MV-4-11 (cell line): ENCODE measurements at regions not wholly inside any gene's neighbourhood (a gene's known extent, or its start where the extent isn't known, plus 50 kb on each side); places are given as distances from the start of the nearest gene placed in this dataset.
"Not testable (repeated sequence)": the region's sequence is repeated elsewhere in the genome, so short reads cannot be mapped to it uniquely, and the experiment has no call there.

Experiments used
- DNase-seq: peaks from one replicate; lab custom pipeline; 2025; lab: John Stamatoyannopoulos, UW

DNA sequence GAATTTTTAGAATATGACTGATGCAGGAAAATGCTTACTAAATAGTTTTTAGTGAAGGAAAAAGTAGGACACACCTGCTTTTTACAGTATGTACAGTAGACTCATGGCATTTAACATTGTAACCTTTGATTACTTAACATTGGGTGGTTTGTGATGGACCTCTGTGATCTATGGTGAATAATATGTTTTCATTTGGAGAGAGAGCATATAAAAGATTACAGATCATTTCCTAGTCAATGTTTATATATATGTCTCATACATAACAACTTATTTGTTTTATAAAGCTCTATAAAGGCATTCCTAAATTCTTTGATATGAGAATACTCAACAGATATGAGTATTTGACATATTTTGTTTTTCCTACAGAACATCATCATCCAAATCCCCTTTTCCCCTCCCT is 129.3 kb upstream of the PDE7B start:
- DNase-seq, result no peak

DNA sequence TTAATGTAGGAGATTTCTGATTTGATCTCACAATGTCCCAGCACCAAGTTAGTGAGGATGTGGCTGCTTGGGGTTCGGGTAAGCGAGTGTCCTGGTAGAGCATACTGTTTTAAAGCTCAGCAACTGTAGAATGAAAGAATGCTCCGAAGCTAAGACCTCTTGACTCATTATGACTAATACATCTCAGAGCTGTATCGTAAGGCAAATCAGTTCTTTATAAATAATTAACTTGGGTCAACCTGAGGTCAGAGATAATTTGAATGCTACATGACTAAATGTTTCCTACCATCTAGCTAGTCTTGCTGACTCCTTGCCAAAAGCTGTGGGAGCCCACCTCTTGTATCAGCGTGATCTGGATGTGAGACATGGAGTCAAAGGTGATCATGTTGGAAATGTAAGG is 128.8 kb upstream of the PDE7B start:
- DNase-seq, result no peak

DNA sequence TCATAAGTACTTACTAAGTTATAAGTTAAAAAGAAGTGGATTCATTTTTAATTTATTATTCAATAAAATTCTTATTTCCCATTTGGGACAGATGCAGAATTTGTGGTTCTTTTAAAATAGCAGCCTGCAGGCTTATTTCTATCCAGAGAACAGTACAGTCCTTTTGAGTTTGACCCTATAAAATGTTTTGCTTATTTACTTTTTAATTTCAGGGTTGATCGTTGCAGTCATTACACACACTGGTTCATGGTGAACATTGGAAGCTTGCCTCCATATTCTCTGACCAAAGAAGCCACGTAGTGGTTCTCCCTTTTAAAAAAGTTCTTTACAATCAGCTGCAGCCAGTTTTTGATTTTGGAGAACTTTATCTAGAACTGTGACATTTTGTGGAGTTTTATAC is 122.9 kb upstream of the PDE7B start:
- DNase-seq, result no peak

DNA sequence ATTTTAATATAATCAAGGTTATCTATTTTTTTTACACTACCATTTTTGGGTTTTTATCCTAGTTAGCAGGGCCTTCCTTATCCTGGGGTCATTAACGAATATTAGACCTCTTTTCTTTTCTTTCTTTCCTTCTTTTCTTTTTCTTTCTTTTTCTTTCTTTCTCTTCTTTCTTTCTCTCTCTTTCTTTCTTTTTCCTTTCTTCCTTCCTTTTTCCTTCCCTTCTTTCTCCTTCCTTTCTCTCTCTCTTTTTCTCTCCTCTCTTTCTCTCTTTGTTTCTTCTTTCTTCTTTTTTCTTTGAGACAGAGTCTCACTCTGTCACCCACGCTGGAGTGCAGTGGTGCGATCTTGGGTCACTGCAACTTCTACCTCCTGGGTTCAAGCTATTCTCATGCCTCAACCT is 120.4 kb upstream of the PDE7B start:
- no peak for DNase-seq

DNA sequence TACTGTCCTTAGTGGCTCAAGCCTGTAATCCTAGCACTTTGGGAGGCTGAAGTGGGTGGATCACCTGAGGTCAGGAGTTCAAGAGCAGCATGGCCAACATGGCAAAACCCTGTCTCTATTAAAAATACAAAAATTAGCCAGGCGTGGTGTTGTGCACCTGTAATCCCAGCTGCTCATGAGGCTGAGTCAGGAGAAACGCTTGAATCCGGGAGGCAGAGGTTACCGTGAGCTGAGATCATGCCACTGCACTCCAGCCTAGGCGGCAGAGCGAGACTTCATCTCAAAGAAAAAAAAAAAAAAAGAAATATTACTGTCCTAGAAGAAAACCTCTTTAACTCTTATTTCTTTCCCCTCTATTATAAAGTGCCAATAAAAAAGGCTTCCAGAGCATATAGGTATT is 115.2 kb upstream of the PDE7B start:
- not testable (repeated sequence) for DNase-seq

DNA sequence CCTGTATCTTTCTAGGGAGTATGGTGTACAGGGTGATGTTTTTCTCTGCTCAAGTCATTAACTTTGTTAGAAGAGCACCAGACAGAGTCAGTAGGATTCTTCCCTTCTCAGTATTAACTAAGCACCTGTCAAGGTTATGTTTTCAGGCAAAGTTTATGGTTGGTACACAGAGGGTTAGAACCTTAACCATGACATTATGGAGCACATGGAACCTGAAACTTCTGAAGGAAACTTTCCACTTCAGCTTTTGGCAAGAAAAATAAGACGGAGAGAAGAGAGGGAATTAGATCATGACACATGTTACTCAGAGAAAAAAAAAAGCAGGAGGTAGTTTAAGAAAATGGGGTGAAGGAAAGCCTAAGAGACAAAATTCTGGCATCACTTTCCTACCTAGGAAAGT is 112.9 kb upstream of the PDE7B start:
- no peak for DNase-seq

DNA sequence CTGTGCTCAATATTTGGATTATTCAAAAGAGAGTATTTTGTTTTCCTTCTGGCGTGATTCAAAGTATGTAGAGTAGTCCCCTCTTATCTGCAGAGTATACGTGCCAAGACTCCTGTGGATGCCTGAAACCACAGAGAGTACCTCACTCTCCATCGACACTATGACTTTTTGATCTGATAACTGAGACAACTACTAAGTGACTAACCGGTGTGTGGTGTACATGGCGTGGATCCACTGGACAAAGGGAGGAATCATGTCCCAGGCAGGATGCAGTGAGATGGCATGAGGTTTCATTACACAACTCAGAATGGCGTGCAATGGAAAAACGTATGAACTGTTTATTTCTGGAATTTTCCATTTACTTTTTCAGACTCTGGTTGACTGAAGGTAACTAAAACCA is 112.2 kb upstream of the PDE7B start:
- DNase-seq, result no peak

DNA sequence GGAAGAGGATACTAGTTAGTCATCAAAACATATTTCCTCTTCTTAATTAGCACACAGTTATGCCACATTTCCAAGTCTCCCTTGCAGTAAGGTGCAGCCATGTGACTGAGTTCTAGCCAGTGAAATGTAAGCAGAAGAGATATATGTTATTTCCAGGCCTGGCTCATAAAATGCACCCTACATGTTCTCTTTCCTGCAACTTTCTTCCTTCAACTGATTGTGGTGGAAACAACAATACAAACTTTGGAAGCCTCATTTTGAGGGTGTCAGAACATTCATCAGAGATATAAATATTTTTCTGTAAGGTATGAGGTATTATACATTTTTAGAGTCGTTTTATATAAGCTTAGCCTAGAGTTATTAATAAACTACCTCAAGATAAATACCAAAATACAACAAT is 110.9 kb upstream of the PDE7B start:
- DNase-seq, result no peak

DNA sequence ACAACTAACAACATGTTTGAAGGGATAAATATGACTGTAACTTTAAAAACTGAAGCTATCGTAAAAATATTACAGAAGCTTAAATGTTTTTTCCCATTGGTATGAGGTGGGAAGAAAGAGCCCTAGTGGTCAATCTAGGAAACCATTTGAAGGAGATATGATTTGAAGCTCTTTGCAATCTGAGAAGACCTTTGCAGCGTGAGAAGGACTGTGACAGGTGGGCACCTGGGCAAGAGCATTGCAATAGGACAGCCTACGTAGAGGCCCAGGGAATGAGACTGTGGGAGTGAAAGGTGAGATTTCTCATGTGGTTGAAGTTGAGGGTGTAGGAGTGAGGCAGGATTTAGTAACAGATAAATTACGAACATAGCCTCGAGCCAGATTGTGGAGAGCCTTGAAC is 108.0 kb upstream of the PDE7B start:
- no peak for DNase-seq

DNA sequence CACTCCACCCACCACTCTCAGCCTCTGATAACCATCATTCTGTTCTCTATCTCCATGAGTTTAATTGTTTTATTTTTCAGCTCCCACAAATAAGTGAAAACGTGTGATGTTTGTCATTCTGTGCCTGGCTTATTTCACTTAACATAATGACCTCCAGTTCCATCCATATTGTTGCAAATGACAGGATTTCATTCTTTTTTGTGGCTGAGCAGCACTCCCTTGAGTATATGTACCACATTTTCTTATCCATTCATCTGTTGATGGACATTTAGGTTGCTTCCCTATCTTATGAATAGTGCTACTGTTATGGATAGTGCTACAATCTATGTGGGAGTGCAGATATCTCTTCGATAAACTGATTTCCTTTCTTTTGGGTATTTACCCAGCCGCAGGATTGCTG is 103.3 kb upstream of the PDE7B start:
- no peak for DNase-seq

DNA sequence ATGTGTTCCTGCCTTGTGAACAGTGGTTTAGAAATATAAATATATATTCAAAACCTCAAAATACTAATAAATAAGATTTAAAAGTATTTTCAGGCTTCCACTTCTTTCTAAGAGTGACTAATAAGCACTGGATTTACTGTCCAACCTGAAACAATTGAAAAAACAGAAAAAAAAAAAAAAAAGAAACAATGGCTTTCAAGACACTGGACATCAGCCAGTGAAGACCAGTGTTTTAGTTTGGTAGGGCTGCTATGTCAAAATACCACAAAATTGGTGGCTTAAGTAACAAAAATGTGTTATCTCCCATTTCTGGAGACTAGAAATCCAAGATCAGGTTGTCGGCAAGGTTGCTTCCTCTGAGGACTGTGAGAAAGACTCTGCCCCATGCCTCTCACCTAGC is 101.4 kb upstream of the PDE7B start:
- DNase-seq, result no peak

DNA sequence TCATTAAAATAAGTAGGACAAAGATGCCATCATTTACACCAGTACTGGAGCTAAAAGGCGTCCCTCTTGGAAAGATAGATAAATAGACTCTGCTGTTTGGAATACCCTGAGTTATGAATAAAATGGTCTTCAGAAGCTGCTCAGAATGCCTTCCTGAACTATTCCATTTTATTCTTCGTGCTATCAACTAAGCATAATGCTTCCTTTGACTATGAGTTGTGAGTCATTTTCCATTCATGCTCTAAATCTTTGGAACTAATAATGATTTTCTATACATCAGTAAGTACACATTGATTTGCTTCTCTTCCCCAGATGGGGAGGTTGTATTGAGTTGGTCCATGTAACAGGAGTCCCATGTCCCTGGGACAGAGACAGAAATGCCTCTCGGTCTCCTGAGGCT is 98.3 kb upstream of the PDE7B start:
- DNase-seq, result no peak

DNA sequence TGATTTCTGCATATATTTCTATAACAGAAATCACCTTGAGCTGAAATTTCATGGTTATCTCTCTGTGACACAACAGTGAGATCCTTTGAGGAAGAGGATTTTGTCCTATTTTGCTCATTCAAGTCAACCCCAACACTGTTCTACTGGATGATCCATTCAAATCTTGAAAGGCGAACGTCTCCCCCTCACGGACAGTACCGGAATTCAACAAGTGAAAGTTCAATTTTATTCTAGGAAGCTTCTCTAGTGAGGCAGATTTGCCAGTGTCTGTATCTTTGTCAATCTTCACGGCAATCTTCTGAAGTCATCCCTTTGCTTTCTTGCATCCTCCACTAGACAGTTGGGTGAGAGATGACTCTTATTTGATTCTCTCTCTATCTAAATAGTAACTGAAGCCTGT is 91.7 kb upstream of the PDE7B start:
- DNase-seq, result no peak

DNA sequence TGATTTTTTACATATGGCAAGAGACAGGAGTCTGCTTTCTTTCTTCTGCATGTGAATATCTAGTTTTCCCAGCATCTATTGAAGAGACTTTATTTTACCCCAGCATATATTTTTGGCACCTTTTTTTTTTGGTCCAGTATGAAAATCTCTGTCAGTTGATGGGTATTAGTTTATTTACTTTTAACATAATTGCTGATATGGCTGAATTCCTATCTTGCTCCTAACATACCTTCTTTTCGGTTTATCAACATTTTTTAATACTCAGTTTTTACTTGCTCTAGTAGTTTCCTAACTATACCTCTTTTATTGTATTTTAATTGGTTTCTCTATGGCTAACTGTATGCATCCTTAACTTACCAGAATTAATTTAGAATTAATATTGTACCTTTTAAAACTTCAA is 77.5 kb upstream of the PDE7B start:
- no peak for DNase-seq

DNA sequence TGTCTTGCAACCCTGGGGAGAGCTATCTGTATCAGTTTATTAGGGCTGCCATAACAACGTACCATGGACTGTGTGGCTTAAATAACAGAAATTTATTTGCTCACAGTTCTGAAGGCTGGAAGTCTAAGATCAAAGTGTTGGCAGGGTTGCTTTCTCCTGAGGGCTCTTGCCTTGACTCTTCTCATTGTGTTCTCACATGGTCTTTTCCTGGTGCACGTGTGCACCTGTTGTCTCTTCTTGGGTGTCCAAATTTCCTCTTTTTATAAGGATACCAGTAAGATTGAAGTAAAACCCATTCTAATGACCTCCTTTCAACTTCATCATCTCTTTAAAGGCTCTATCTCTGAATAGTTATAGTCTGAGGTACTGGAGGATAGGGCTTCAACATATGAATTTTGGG is 72.3 kb upstream of the PDE7B start:
- DNase-seq, result no peak

DNA sequence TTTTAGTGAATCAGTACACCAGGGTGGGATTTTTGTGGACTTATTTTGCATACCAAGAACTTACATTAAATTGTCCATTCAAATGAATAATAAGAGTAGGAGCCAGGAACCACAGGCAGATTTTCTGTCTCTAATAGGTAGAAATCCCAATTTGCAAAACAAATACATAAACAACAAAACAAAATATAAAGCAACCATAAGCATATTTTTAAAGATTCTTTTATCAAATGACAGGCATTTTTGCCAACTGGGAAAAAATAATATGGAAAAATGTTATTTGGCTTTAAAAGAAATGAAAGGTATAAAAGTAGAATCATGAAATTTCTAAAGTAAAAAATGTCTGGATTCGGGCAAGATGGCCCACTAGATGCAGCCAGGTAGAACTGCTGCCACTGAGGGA is 71.2 kb upstream of the PDE7B start:
- DNase-seq, result no peak

DNA sequence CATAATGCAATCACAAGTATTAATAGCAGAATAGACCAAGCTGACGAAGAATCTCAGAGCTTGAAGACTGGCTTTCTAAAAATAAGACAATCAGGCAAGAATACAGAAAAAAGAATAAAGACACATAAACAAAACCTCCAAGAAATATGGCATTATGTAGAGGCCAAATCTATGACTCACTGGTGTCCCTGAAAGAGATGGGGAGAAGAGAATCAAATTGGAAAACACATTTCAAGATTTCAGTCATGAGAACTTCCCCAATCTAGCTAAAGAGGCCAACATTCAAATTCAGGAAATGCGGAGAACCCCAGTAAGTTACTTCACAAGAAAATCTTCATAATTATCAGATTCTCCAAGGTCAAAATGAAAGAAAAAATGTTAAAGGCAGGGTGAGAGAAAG is 69.0 kb upstream of the PDE7B start:
- no peak for DNase-seq

DNA sequence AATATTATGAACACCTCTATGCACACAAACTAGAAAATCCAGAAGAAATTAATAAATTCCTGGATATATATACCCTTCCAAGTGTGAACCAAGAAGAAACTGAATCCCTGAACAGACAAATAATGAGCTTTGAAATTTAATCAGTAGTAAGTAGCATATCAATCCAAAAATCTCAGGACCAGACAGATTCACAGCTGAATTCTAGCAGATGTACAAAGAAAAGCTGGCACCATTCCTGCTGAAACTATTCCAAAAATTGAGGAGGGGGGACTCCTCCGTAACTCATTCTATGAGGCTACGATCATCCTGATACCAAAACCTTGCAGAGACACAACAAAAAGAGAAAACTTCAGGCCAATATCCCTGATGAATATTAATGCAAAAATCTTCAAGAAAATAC is 67.0 kb upstream of the PDE7B start:
- no peak for DNase-seq

DNA sequence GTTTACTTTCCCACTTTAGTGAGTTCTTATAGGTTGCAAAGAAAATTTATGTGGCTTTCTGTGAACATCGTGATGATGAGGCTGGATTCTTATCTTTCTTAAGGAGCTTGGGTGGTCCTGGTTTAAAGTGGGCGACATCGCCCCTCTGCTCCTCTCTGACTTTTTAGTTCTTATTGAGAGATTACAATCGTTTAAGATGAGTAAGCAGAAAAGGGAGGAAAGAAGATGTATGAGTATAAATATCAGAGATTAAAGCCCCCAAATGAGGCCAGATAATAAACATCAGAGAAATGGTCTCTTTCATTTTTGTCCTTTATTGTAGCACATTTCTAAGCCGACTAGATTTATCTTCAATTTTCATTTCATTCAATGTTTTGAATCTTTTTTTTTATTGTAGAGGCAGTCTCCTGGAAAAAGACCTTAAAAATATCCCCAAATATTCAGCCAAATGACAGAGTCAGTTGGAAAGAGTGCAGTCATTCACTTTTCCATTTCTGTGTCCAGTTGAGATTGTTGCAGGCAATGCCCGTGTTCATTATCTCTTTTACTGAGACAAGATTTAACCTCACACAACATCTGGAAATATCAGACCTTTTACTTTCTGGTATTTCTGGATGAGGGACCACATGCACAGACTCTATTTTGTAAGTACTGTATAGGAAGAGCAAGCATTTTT is 62.0 kb upstream of the PDE7B start:
- no peak for DNase-seq

DNA sequence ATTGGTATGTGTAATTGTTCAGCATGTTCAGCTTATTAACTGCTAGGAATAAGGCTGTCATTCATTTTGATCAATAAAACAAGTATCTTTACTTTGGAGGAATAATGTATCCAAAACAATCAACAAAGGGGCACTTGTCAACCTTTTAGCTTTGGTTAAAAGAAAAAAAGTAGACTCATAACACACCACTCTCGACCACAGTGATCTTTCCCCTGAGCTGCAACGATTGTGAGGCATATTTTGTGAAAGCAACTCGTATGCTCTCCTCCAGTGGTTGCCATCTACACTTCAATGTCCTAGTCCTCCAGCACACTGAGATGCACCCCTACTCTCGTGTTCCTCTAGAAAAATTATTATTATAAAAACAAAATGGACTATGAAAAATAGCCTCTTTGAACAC is 60.1 kb upstream of the PDE7B start:
- DNase-seq, result no peak

DNA sequence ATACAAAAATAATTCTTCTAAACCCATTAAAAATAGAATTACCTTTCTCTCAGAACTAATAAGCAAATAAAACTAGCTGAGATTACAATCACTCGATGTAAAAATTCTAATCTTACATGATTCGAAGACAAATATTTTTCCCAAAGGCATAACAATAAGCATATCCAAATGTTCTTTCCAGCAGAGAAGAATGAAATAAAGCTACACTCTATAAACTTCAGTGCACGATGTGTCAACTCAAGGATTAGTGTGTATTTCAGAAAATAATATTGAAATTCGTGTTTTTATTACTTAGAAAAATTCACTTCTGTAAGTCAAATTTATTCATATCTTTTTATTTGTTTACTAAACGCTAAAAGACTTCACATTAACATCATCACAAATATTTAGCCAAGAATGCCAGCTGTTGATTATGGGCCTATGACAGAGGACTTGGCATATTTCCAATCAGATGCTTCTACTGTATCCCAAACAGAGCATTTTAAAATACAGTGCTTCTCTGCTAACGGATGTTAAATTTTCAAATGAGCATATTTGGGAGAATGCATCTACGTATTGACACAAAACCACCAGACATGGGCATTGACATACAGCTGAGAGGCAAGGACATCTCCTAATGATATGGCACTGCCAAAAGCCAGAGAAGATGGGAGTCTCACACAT is 54.7 kb upstream of the PDE7B start:
- DNase-seq, result no peak

DNA sequence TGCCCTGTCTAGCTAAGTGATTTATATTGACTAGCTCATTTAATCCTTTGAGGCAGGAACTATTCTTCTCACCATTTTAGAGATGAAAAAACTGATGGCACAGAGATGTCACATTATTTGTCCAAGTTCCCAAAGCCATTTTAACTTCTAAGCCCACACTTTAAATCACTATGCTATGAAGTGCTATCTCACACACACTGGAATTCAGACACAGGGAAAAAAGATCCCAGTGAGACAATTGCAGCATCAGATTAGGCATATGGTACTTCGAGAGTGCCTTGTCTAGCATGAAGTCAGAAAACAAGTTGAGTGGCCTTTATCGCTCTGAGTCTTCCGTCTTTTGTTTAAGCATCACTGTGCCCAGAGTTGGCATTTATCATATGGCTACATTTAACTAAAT is 54.1 kb upstream of the PDE7B start:
- no peak for DNase-seq

DNA sequence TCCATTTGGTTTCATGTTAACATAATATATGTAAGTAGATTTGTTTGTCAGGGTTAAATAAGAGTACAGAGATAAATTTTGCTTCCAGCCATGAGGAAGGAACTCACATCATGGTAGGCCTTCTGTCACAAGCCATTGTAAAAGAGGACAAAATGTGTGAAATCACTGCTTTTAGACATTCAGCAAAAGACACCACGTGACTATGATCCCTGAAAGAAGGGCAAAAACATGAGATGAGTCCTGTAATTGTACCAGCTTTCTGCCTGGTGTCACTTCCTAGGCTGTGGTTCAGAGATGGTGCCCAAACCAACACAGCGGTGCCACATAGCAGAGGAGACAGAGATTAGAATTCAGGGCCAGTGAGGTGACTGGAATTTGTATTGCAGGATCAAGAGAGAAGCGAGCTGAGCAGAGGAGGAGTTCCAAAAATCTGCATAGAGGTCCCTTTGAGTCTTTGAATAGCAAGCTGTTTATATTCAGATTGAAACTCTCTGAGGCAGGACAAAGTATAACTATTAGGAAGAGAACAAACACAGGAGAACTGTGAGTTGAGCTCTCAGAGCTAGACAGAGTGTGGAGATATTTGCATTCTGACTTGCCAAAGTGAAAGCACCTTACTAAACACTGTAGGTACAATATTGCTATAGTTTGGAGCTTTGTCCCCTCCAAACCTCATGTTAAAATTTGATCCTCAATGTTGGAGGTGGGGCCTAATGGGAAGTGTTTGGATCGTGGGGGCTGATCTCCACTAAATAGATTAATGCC is 52.6 kb upstream of the PDE7B start:
- no peak for DNase-seq
